ENCODE measurements at regions not wholly inside any gene's neighbourhood (a gene's known extent, or its start where the extent isn't known, plus 50 kb on each side); places are given as distances from the start of the nearest gene placed in this dataset.

DNA sequence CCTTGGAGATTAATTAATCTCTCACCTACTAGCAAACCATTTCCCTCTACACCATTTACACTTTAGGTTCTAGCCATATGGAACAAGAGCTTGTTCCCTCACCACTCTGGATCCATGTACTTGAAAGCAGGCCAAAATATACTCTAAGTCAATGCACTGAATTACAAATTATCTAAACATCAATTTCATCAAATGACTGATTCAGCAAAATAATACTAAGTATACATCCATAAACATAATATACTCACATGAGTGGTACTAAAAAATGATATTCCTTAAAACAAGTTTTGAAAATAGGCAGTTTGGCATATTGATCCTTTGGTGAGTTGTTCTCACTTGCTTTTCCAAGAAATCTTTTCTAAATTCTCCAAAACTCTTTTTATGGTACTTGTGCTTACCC is 459.7 kb upstream of the ZNF385D start:
- H3K79me2 ChIP-seq (ENCODE audit: insufficient read depth, low read length), result no peaks in the 10 kb centered on the region
- H3K36me3 ChIP-seq (ENCODE audit: insufficient read depth, low read length), result no peaks in the 10 kb centered on the region
- no peaks in the 10 kb centered on the region for H3K9me3 ChIP-seq (ENCODE audit: low read depth, low read length)
- H4K20me1 ChIP-seq (ENCODE audit: insufficient read depth, low read length), result no peaks in the 10 kb centered on the region
- TF ChIP-seq, protein P1, sequence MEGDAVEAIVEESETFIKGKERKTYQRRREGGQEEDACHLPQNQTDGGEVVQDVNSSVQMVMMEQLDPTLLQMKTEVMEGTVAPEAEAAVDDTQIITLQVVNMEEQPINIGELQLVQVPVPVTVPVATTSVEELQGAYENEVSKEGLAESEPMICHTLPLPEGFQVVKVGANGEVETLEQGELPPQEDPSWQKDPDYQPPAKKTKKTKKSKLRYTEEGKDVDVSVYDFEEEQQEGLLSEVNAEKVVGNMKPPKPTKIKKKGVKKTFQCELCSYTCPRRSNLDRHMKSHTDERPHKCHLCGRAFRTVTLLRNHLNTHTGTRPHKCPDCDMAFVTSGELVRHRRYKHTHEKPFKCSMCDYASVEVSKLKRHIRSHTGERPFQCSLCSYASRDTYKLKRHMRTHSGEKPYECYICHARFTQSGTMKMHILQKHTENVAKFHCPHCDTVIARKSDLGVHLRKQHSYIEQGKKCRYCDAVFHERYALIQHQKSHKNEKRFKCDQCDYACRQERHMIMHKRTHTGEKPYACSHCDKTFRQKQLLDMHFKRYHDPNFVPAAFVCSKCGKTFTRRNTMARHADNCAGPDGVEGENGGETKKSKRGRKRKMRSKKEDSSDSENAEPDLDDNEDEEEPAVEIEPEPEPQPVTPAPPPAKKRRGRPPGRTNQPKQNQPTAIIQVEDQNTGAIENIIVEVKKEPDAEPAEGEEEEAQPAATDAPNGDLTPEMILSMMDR (IDR thresholded peaks at IDR 0.05; ENCODE audit: extremely low read depth, low read depth, low read length), result no peak
- DNase-seq (ENCODE audit: insufficient read length, low spot score, missing footprints), result no peak
- H2AFZ ChIP-seq (ENCODE audit: low read length), result no peak overlapping the region
- no peak overlapping the region for H3K4me3 ChIP-seq (ENCODE audit: insufficient read depth, low read length)
- no peak overlapping the region for H3K4me2 ChIP-seq (ENCODE audit: insufficient read depth, low read length)
- no peaks in the 10 kb centered on the region for H3K27me3 ChIP-seq (ENCODE audit: insufficient read depth, low read length)
- H3K27ac ChIP-seq (ENCODE audit: low read depth, low read length), result no peak overlapping the region
- no peaks in the 10 kb centered on the region for H3K4me1 ChIP-seq (ENCODE audit: insufficient read depth, low read length)

DNA sequence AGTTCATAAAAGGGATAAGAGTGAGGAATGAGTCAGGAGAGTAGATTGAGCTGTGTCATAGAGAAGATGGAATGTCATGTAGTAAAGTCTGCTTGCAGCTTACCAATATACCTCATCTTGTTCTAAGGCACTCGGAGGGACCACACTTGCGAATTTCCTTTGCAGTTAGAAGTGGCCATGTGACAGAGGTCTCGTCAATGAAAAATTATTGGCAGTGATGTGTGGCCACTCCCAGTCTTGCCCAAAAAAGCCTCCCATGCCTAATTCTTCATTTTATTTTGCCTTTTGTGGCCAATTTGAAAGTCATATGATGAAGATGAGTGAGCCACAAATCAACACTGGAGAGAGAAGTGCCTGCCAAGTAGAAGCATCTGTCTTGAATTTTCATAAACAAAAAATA is 465.6 kb upstream of the ZNF385D start:
- Histone ChIP-seq H3K4me1 (ENCODE audit: insufficient read depth, low read length) (no peaks in the 10 kb centered on the region), H3K4me2 (ENCODE audit: insufficient read depth, low read length) (no peak overlapping the region)
- TF ChIP-seq, protein P1 (IDR thresholded peaks at IDR 0.05; ENCODE audit: extremely low read depth, low read depth, low read length), result no peak

DNA sequence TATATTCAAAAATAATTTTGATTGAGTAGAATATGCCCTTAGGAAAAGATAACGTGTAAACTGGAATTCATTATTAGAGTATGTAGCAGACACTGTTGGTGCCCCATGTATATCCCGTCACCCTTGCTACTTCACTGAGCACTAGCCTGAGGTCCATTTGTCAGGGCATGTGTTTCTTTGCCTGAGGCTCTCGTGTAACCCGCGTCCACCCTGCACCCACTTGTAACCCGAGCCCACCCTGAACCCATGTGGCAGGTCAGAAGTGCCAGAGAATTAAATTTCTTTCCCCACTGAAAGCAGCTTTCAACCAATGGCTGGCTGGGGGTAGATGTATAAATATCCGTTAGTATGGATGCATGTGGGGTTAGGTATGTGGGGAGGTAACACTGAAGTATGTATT is 474.2 kb upstream of the ZNF385D start:
- Histone ChIP-seq H3K79me2 (ENCODE audit: insufficient read depth, low read length) (no peaks in the 10 kb centered on the region), H3K4me3 (ENCODE audit: insufficient read depth, low read length) (no peak overlapping the region), H4K20me1 (ENCODE audit: insufficient read depth, low read length) (no peaks in the 10 kb centered on the region), H3K4me2 (ENCODE audit: insufficient read depth, low read length) (no peak overlapping the region), H2AFZ (ENCODE audit: low read length) (no peak overlapping the region), H3K27ac (ENCODE audit: low read depth, low read length) (no peak overlapping the region), H3K36me3 (ENCODE audit: insufficient read depth, low read length) (no peaks in the 10 kb centered on the region), H3K9me3 (ENCODE audit: low read depth, low read length) (no peaks in the 10 kb centered on the region), H3K4me1 (ENCODE audit: insufficient read depth, low read length) (no peaks in the 10 kb centered on the region), H3K27me3 (ENCODE audit: insufficient read depth, low read length) (no peaks in the 10 kb centered on the region)
- TF ChIP-seq, protein P1 (IDR thresholded peaks at IDR 0.05; ENCODE audit: extremely low read depth, low read depth, low read length), result no peak
- DNase-seq (ENCODE audit: insufficient read length, low spot score, missing footprints), result no peak

More for the DNA sequence above, 465.6 kb upstream of the ZNF385D start:
- no peak overlapping the region for H3K4me3 ChIP-seq (ENCODE audit: insufficient read depth, low read length)
- H4K20me1 ChIP-seq (ENCODE audit: insufficient read depth, low read length), result no peaks in the 10 kb centered on the region
- no peaks in the 10 kb centered on the region for H3K79me2 ChIP-seq (ENCODE audit: insufficient read depth, low read length)
- H3K27ac ChIP-seq (ENCODE audit: low read depth, low read length), result no peak overlapping the region
- H3K36me3 ChIP-seq (ENCODE audit: insufficient read depth, low read length), result no peaks in the 10 kb centered on the region
- H3K9me3 ChIP-seq (ENCODE audit: low read depth, low read length), result no peaks in the 10 kb centered on the region
- no peaks in the 10 kb centered on the region for H3K27me3 ChIP-seq (ENCODE audit: insufficient read depth, low read length)
- H2AFZ ChIP-seq (ENCODE audit: low read length), result no peak overlapping the region
- no peak for DNase-seq (ENCODE audit: insufficient read length, low spot score, missing footprints)

DNA sequence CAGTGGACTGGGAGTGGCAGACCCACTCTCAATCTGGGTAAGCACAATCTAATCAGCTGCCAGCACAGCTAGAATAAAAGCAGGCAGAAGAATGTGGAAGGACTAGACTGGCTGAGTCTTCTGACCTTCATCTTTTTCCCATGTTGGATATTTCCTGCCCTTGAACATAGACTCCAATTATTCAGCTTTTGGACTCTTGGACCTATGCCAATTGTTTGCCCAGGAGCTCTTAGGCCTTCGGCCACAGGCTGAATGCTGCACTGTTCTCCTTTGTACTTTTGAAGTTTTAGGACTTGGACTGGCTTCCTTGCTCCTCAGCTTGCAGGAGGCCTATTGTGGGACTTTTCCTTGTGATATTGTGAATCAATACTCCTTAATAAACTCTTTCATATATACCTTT is 477.7 kb upstream of the ZNF385D start:
- Histone ChIP-seq H3K4me3 (ENCODE audit: insufficient read depth, low read length) (no peak overlapping the region), H3K36me3 (ENCODE audit: insufficient read depth, low read length) (no peaks in the 10 kb centered on the region), H3K27ac (ENCODE audit: low read depth, low read length) (no peak overlapping the region), H3K9me3 (ENCODE audit: low read depth, low read length) (no peaks in the 10 kb centered on the region), H3K27me3 (ENCODE audit: insufficient read depth, low read length) (no peaks in the 10 kb centered on the region), H3K4me2 (ENCODE audit: insufficient read depth, low read length) (no peak overlapping the region), H2AFZ (ENCODE audit: low read length) (no peak overlapping the region), H3K4me1 (ENCODE audit: insufficient read depth, low read length) (no peaks in the 10 kb centered on the region), H4K20me1 (ENCODE audit: insufficient read depth, low read length) (no peaks in the 10 kb centered on the region), H3K79me2 (ENCODE audit: insufficient read depth, low read length) (no peaks in the 10 kb centered on the region)
- TF ChIP-seq, protein P1 (IDR thresholded peaks at IDR 0.05; ENCODE audit: extremely low read depth, low read depth, low read length), result no peak
- no peak for DNase-seq (ENCODE audit: insufficient read length, low spot score, missing footprints)
